A673 (cell line): ENCODE measurements at regions not wholly inside any gene's neighbourhood (a gene's known extent, or its start where the extent isn't known, plus 50 kb on each side); places are given as distances from the start of the nearest gene placed in this dataset.

Source experiments
- BruUV-seq: library from RNA; stranded (reverse); fragments of 400-500 nt; replicated peaks from 2 replicates; lab custom pipeline; 2021; lab: Mats Ljungman, UMichigan
- CTCF ChIA-PET: fragments of 300-600 bp; sonication (Branson Sonifier 250); formaldehyde crosslinking; loops from one replicate; lab custom pipeline; 2022; ENCODE audit warnings: antibody characterized with exemption; lab: Charles Lee
- POLR2A ChIA-PET: fragments of 300-600 bp; sonication (Branson Sonifier 250); formaldehyde crosslinking; loops from one replicate; lab custom pipeline; 2022; ENCODE audit warnings: antibody characterized with exemption; ENCODE audit not compliant: low non-redundant PET; lab: Charles Lee
- DNase-seq: peaks from one replicate; pipeline ENCODE4 v3.0.0-alpha.2; 2015; ENCODE audit warnings: low spot score
- H3K27ac ChIP-seq: fragments of 200-600 bp; sonication (generic); 2 replicates; pipeline ENCODE4 v1.5.1; 2016; ENCODE audit warnings: mixed run types, low read depth, mild to moderate bottlenecking, mixed read lengths, antibody characterized with exemption, low read length; ENCODE audit not compliant: poor library complexity, severe bottlenecking
- H3K27me3 ChIP-seq: fragments of 200-600 bp; sonication (generic); replicated peaks from 2 replicates; pipeline ENCODE4 v1.6.1; 2017; ENCODE audit warnings: mixed run types, low read depth, mild to moderate bottlenecking, mixed read lengths, antibody characterized with exemption, low read length; ENCODE audit not compliant: insufficient read depth, poor library complexity
- H3K36me3 ChIP-seq: fragments of 200-600 bp; sonication (generic); 2 replicates; pipeline ENCODE4 v1.6.1; 2016; ENCODE audit warnings: mixed run types, mild to moderate bottlenecking, mixed read lengths, antibody characterized with exemption, low read length; ENCODE audit not compliant: insufficient read depth, poor library complexity, severe bottlenecking
- H3K4me1 ChIP-seq: fragments of 200-600 bp; sonication (generic); 2 replicates; pipeline ENCODE4 v1.6.1; 2017; ENCODE audit warnings: mixed run types, mild to moderate bottlenecking, mixed read lengths, antibody characterized with exemption, low read length; ENCODE audit not compliant: insufficient read depth, poor library complexity, severe bottlenecking
- H3K4me3 ChIP-seq: fragments of 200-600 bp; sonication (generic); 2 replicates; pipeline ENCODE4 v1.5.1; 2016; ENCODE audit warnings: low read depth, mixed run types, mild to moderate bottlenecking, mixed read lengths, low read length; ENCODE audit not compliant: poor library complexity, severe bottlenecking
- H3K9me3 ChIP-seq: fragments of 200-600 bp; sonication (generic); 2 replicates; pipeline ENCODE4 v1.6.1; 2016; ENCODE audit warnings: mixed run types, low read depth, mild to moderate bottlenecking, mixed read lengths, antibody characterized with exemption, low read length; ENCODE audit not compliant: poor library complexity, severe bottlenecking
- EZH2 ChIP-seq: fragments of 200-600 bp; sonication (generic); IDR thresholded peaks from 2 replicates; pipeline ENCODE4 v1.6.1; 2017; ENCODE audit warnings: borderline replicate concordance, low read depth, mild to moderate bottlenecking, mixed read lengths, antibody characterized with exemption, low read length; ENCODE audit not compliant: poor library complexity, severe bottlenecking
- intact Hi-C: fragments of 100-400 bp; cut with micrococcal nuclease; formaldehyde crosslinking; loops from one replicate; pipeline ENCODE4 v1.10.0; 2022; ENCODE audit not compliant: unreplicated experiment
- TF ChIP-seq, protein P1 (sequence below): fragments of 300-800, 200-600 bp; sonication (generic); conservative IDR thresholded peaks from 2 replicates; pipeline ENCODE4 v1.5.1; 2017; ENCODE audit warnings: low read depth, mild to moderate bottlenecking, antibody characterized with exemption, low read length, moderate library complexity, mixed read lengths

GRCh38 chr9:108550106-108550505, 305.7 kb downstream of the ACTL7B start:
- no peak overlapping the region for H3K27ac ChIP-seq
- DNase-seq = no peak
- H3K27me3 ChIP-seq = no peaks in the 10 kb centered on the region
- BruUV-seq = no TSS peak
- no peaks in the 10 kb centered on the region for H3K36me3 ChIP-seq
- intact Hi-C loops = no loop called here
- ChIA-PET CTCF (no interaction called here), POLR2A (no interaction called here)
- TF ChIP-seq, protein P1, sequence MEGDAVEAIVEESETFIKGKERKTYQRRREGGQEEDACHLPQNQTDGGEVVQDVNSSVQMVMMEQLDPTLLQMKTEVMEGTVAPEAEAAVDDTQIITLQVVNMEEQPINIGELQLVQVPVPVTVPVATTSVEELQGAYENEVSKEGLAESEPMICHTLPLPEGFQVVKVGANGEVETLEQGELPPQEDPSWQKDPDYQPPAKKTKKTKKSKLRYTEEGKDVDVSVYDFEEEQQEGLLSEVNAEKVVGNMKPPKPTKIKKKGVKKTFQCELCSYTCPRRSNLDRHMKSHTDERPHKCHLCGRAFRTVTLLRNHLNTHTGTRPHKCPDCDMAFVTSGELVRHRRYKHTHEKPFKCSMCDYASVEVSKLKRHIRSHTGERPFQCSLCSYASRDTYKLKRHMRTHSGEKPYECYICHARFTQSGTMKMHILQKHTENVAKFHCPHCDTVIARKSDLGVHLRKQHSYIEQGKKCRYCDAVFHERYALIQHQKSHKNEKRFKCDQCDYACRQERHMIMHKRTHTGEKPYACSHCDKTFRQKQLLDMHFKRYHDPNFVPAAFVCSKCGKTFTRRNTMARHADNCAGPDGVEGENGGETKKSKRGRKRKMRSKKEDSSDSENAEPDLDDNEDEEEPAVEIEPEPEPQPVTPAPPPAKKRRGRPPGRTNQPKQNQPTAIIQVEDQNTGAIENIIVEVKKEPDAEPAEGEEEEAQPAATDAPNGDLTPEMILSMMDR = no peak
- no peak for TF ChIP-seq EZH2
- no peaks in the 10 kb centered on the region for H3K9me3 ChIP-seq
- peaks cover 11% of the 10 kb centered on the region for H3K4me1 ChIP-seq
- no peak overlapping the region for H3K4me3 ChIP-seq

DNA sequence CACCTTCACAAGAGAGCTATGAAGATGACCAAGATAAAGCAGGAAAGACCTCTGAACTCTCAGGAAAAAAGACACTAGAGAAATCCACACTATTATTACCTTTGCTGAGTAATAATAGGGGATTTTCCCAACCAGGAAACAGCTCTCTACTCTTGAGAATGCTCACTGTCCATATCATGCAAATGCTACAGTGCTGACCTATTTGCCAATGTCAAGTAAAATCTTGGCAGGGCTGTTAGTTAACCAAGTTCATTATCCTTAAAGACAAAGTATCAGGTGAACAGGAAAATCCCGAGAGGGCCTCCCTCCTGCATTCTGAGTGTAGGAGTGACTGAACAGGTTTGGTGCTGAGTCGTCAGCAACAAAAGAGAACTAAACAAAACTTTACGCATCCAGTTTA, 306.6 kb downstream of the ACTL7B start:
- TF ChIP-seq, protein P1 = no peak
- no peak for TF ChIP-seq EZH2
- intact Hi-C loops = no loop called here
- Histone ChIP-seq H3K27me3 (no peaks in the 10 kb centered on the region), H3K4me1 (peaks cover 11% of the 10 kb centered on the region), H3K36me3 (no peaks in the 10 kb centered on the region), H3K9me3 (no peaks in the 10 kb centered on the region), H3K27ac (no peak overlapping the region), H3K4me3 (no peak overlapping the region)
- ChIA-PET CTCF (interaction anchor here (0.5 kb wide), 1 partner anchor 973 kb away, joined by 3 read pairs; no protein-coding TSS in a partner anchor), POLR2A (no interaction called here)
- no peak for DNase-seq
- BruUV-seq = no TSS peak

DNA sequence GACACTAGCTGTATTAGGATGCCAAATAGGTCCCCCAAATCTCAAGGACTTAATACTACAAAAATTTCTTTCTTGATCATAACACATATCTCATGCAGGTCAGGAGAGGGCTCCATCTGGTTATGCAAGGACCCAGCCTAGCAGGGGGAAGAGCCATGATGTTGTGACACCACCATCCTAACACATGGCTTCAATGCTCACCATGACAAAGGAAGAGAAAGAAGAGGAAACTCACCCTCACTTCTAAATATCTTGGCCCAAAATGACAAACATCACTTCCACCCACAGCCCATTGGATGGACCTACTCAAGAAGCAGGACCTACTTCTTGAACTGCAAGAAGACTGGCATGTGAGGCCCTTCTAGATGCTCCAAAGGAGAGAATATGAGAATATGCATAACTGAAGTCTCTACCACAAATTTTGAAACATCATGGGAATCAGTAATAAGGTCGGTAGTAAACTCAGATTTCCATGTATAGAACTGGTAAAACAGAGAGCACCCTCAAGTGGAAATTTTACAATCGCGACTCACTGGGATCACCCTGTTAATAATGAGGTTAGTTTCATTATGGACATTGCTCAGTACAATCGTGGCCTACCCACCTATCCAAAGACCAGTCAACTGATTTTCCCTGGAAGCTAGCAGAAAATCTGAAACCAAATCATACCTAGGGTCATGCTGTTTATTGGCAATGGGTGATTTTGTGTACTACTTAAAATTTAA, 308.2 kb downstream of the ACTL7B start:
- no peak overlapping the region for H3K27ac ChIP-seq
- POLR2A ChIA-PET = no interaction called here

More for the DNA sequence above, 308.2 kb downstream of the ACTL7B start:
- Histone ChIP-seq H3K4me1 (peaks cover 11% of the 10 kb centered on the region), H3K9me3 (no peaks in the 10 kb centered on the region), H3K27me3 (no peaks in the 10 kb centered on the region), H3K36me3 (no peaks in the 10 kb centered on the region), H3K4me3 (no peak overlapping the region)
- CTCF ChIA-PET = no interaction called here
- DNase-seq = no peak
- BruUV-seq = no TSS peak
- TF ChIP-seq EZH2 = no peak
- TF ChIP-seq, protein P1 = no peak
- intact Hi-C loops = no loop called here
